GM12878 (cell line): ENCODE measurements at regions not wholly inside any gene's neighbourhood (a gene's known extent, or its start where the extent isn't known, plus 50 kb on each side); places are given as distances from the start of the nearest gene placed in this dataset.

Experiments used
- ATAC-seq: fragments of 200-7000 bp; cut with Tn5 transposase; 3 replicates; pipeline ENCODE4 v1.9.1; 2020; ENCODE audit warnings: mild to moderate bottlenecking, moderate library complexity
- BruUV-seq: library from RNA; stranded (reverse); fragments of 400-500 nt; replicated peaks from 2 replicates; lab custom pipeline; 2021; lab: Mats Ljungman, UMichigan
- CTCF ChIA-PET: fragments of 300-600 bp; sonication (Branson Sonifier 250); formaldehyde crosslinking; extraction: SDS; loops from one replicate; lab custom pipeline; 2021; ENCODE audit warnings: inconsistent platforms; lab: Yijun Ruan, JAX
- POLR2A ChIA-PET: fragments of 350-600 bp; formaldehyde crosslinking; extraction: SDS; loops from one replicate; lab custom pipeline; 2021; ENCODE audit warnings: inconsistent platforms; lab: Charles Lee
- RAD21 ChIA-PET: fragments of 300-600 bp; sonication (Branson Sonifier 250); formaldehyde crosslinking; loops from one replicate; lab custom pipeline; 2023; ENCODE audit warnings: antibody characterized with exemption; ENCODE audit not compliant: unreplicated experiment; lab: Charles Lee
- SMC1A ChIA-PET: fragments of 300-600 bp; sonication (Branson Sonifier 250); formaldehyde crosslinking; loops from one replicate; lab custom pipeline; 2023; ENCODE audit not compliant: unreplicated experiment, uncharacterized antibody; lab: Charles Lee
- DNase-seq: peaks from one replicate; pipeline ENCODE4 v3.0.0-alpha.2; 2011; ENCODE audit warnings: low read depth, low spot score
- FAIRE-seq: peaks from 3 replicates; lab custom pipeline; 2011; peaks lifted over from hg19 to GRCh38; lab: Jason Lieb, UNC
- H2AFZ ChIP-seq: 2 replicates; pipeline ENCODE4 v1.6.0; 2011; ENCODE audit warnings: low read depth, low read length, control low read depth; ENCODE audit not compliant: control insufficient read depth
- H3K27ac ChIP-seq: 2 replicates; pipeline ENCODE4 v1.5.1; 2011; ENCODE audit warnings: control low read depth; ENCODE audit not compliant: control insufficient read depth, insufficient read depth
- H3K27me3 ChIP-seq, 2 experiments: replicated peaks in 1 of 2; 2 replicates each; pipeline versions ENCODE4 v1.6.0 to v1.6.1; 2011; ENCODE audit warnings: low read length in 1 of 2; ENCODE audit not compliant: control insufficient read depth in 2 of 2, insufficient read depth in 2 of 2
- H3K36me3 ChIP-seq, 2 experiments: 2 replicates each; pipeline ENCODE4 v1.5.1; 2011; ENCODE audit warnings: low read length in 1 of 2; ENCODE audit not compliant: control insufficient read depth in 2 of 2, insufficient read depth in 2 of 2
- H3K4me1 ChIP-seq: 2 replicates; pipeline ENCODE4 v1.6.1; 2011; ENCODE audit warnings: mild to moderate bottlenecking, low read length, moderate library complexity, mixed read lengths; ENCODE audit not compliant: control insufficient read depth, insufficient read depth
- H3K4me2 ChIP-seq: 2 replicates; pipeline ENCODE4 v1.6.0; 2011; ENCODE audit warnings: control low read depth; ENCODE audit not compliant: control insufficient read depth, insufficient read depth
- H3K4me3 ChIP-seq: fragments of 200-600 bp; sonication (generic); 2 replicates; pipeline ENCODE4 v1.5.1; 2016
- H3K79me2 ChIP-seq: 2 replicates; pipeline ENCODE4 v1.6.0; 2011; ENCODE audit warnings: low read length; ENCODE audit not compliant: control insufficient read depth, insufficient read depth
- H3K9ac ChIP-seq: 2 replicates; pipeline ENCODE4 v1.8.0; 2011; ENCODE audit warnings: low read length, control low read depth, mixed read lengths; ENCODE audit not compliant: control insufficient read depth, insufficient read depth
- H3K9me3 ChIP-seq: replicated peaks from 3 replicates; pipeline ENCODE4 v1.5.1; 2011; ENCODE audit warnings: mild to moderate bottlenecking, low read length; ENCODE audit not compliant: control insufficient read depth, insufficient read depth
- H4K20me1 ChIP-seq: 2 replicates; pipeline ENCODE4 v1.6.0; 2011; ENCODE audit not compliant: control insufficient read depth, insufficient read depth
- CBFB ChIP-seq: IDR thresholded peaks from 2 replicates; pipeline ENCODE4 v1.6.1; 2016; ENCODE audit warnings: antibody characterized with exemption, low read depth
- KDM1A ChIP-seq: fragments of 200-600 bp; sonication (generic); IDR thresholded peaks from 2 replicates; pipeline ENCODE4 v1.6.1; 2016; ENCODE audit warnings: borderline replicate concordance
- YY1 ChIP-seq: IDR thresholded peaks from 2 replicates; pipeline ENCODE4 v1.6.1; 2011; ENCODE audit warnings: low read depth, mild to moderate bottlenecking, low read length
- WGBS: methylation state at CpG from one replicate; pipeline ENCODE4 v1.1.6; 2016; ENCODE audit warnings: low lambda C conversion rate; ENCODE audit not compliant: insufficient replicate concordance, insufficient coverage; ENCODE audit errors: missing lambda C conversion rate; 5-methylcytosine and 5-hydroxymethylcytosine counted together
- in situ Hi-C: fragments of 300-500 bp; cut with MboI; formaldehyde crosslinking; loops from 9 replicates; pipeline ENCODE4 v1.14.3; 2018; ENCODE audit warnings: mixed read lengths
- intact Hi-C: fragments of 100-400 bp; cut with micrococcal nuclease; formaldehyde crosslinking; loops from one replicate; pipeline ENCODE4 v1.14.2; 2022; ENCODE audit not compliant: unreplicated experiment
- TF ChIP-seq, protein P1 (sequence below): IDR thresholded peaks from 2 replicates; pipeline ENCODE4 v1.6.1; 2012; ENCODE audit warnings: low read depth, low read length, improper control_type of control experiment
- TF ChIP-seq, protein P2 (sequence below): fragments of 450-650 bp; IDR thresholded peaks from 2 replicates; pipeline ENCODE4 v1.6.1; 2017; ENCODE audit warnings: mild to moderate bottlenecking, moderate library complexity

DNA sequence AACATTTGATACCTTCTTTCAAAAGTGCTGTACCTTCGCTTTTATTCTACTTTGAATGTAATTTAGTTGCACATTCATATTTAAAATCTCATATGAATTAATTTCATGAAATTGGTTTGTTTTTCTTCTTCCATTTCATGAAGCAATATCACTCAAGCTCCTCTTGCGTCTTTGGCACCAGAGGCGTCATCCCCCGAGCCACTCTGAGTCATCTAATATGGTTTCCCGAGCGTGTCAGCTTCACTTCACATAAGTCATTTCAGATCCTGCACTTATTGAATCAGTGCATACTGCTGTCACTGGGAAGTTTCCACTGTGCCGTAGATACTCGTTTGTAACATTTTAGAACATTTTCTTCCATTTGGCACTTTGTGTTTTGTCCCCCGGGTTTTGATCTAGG, 105.6 kb downstream of the SLC25A47 start:
- POLR2A ChIA-PET = no interaction called here
- WGBS = 36% methylated on average over 9 of the region's 9 CpGs
- in situ Hi-C loops = no loop called here

DNA sequence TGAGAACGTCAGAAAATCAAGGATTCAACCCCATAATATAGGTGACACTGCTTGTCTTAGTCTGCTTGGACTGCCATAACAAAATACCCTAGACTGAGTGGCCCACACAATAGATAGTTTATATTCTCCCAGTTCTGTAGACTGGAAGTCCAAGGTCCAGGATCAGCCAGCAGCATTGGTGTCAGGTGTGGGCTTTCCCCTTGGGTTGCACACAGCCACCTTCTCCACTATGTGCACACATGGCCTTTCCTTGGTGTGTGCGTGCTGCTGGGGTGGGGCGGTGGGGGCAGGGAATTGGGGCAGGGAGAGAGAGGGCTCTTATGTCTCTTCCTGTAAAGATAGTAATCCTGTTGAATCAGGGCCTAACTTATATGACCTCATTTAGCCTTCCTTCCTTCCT, 106.4 kb downstream of the SLC25A47 start:
- Histone ChIP-seq H3K4me1 (peaks cover 6% of the 10 kb centered on the region), H3K79me2 (no peaks in the 10 kb centered on the region), H3K27ac (no peak overlapping the region), H3K4me3 (no peak overlapping the region), H3K27me3 (no peaks in the 10 kb centered on the region), H2AFZ (no peak overlapping the region), H3K36me3 (no peaks in the 10 kb centered on the region), H4K20me1 (no peaks in the 10 kb centered on the region), H3K9ac (no peak overlapping the region), H3K9me3 (no peaks in the 10 kb centered on the region), H3K4me2 (no peak overlapping the region)
- ChIA-PET RAD21 (no interaction called here), POLR2A (no interaction called here), CTCF (no interaction called here), SMC1A (no interaction called here)
- FAIRE-seq (no peak), DNase-seq (no peak), ATAC-seq (no peak)
- in situ Hi-C loops = no loop called here
- TF ChIP-seq KDM1A = no peak
- TF ChIP-seq, protein P1, sequence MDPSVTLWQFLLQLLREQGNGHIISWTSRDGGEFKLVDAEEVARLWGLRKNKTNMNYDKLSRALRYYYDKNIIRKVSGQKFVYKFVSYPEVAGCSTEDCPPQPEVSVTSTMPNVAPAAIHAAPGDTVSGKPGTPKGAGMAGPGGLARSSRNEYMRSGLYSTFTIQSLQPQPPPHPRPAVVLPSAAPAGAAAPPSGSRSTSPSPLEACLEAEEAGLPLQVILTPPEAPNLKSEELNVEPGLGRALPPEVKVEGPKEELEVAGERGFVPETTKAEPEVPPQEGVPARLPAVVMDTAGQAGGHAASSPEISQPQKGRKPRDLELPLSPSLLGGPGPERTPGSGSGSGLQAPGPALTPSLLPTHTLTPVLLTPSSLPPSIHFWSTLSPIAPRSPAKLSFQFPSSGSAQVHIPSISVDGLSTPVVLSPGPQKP = no peak
- TF ChIP-seq, protein P2, sequence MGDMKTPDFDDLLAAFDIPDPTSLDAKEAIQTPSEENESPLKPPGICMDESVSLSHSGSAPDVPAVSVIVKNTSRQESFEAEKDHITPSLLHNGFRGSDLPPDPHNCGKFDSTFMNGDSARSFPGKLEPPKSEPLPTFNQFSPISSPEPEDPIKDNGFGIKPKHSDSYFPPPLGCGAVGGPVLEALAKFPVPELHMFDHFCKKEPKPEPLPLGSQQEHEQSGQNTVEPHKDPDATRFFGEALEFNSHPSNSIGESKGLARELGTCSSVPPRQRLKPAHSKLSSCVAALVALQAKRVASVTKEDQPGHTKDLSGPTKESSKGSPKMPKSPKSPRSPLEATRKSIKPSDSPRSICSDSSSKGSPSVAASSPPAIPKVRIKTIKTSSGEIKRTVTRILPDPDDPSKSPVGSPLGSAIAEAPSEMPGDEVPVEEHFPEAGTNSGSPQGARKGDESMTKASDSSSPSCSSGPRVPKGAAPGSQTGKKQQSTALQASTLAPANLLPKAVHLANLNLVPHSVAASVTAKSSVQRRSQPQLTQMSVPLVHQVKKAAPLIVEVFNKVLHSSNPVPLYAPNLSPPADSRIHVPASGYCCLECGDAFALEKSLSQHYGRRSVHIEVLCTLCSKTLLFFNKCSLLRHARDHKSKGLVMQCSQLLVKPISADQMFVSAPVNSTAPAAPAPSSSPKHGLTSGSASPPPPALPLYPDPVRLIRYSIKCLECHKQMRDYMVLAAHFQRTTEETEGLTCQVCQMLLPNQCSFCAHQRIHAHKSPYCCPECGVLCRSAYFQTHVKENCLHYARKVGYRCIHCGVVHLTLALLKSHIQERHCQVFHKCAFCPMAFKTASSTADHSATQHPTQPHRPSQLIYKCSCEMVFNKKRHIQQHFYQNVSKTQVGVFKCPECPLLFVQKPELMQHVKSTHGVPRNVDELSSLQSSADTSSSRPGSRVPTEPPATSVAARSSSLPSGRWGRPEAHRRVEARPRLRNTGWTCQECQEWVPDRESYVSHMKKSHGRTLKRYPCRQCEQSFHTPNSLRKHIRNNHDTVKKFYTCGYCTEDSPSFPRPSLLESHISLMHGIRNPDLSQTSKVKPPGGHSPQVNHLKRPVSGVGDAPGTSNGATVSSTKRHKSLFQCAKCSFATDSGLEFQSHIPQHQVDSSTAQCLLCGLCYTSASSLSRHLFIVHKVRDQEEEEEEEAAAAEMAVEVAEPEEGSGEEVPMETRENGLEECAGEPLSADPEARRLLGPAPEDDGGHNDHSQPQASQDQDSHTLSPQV = no peak
- BruUV-seq = no TSS peak
- 50% methylated on average over 3 of the region's 3 CpGs for WGBS
- intact Hi-C loops = no loop called here

More for the DNA sequence above, 105.6 kb downstream of the SLC25A47 start:
- no peaks in the 10 kb centered on the region for H3K79me2 ChIP-seq
- no peak overlapping the region for H3K9ac ChIP-seq
- no peak overlapping the region for H3K27ac ChIP-seq
- no peaks in the 10 kb centered on the region for H3K9me3 ChIP-seq
- DNase-seq = no peak
- intact Hi-C loops = no loop called here
- H3K27me3 ChIP-seq = no peaks in the 10 kb centered on the region
- no peak overlapping the region for H3K4me3 ChIP-seq
- H4K20me1 ChIP-seq = no peaks in the 10 kb centered on the region
- FAIRE-seq = no peak
- H2AFZ ChIP-seq = no peak overlapping the region
- no peaks in the 10 kb centered on the region for H3K4me1 ChIP-seq
- RAD21 ChIA-PET = no interaction called here
- no peaks in the 10 kb centered on the region for H3K36me3 ChIP-seq
- SMC1A ChIA-PET = no interaction called here
- ATAC-seq = no peak
- TF ChIP-seq YY1 = no peak
- no peak for TF ChIP-seq CBFB
- H3K4me2 ChIP-seq = no peak overlapping the region
- CTCF ChIA-PET = interaction anchor here (1.0 kb wide), 1 partner anchor 11 kb away, joined by 3 read pairs; no protein-coding TSS in a partner anchor
- no TSS peak for BruUV-seq
